BLaER1 treated with 17β-estradiol and CSF1 and Interleukin-3, amounts not matched to agents 10 nM and 100 nM (cell line): ENCODE measurements at regions not wholly inside any gene's neighbourhood (a gene's known extent, or its start where the extent isn't known, plus 50 kb on each side); places are given as distances from the start of the nearest gene placed in this dataset.

ENCODE experiments used
- H3K27ac ChIP-seq, 11 experiments: shearing (Covaris generic); formaldehyde crosslinking; 2 replicates each; pipeline ENCODE4 v1.8.1; 2022
- H3K27me3 ChIP-seq, 11 experiments: shearing (Covaris generic); formaldehyde crosslinking; 2 replicates each; pipeline ENCODE4 v1.8.1; 2022
- H3K36me3 ChIP-seq, 11 experiments: shearing (Covaris generic); formaldehyde crosslinking; 2 replicates each; pipeline ENCODE4 v1.8.1; 2022
- H3K4me1 ChIP-seq, 10 experiments: shearing (Covaris generic); formaldehyde crosslinking; 2 replicates each; pipeline ENCODE4 v1.8.1; 2022
- H3K4me2 ChIP-seq, 11 experiments: shearing (Covaris generic); formaldehyde crosslinking; 2 replicates each; pipeline ENCODE4 v1.8.1; 2022
- H3K4me3 ChIP-seq, 10 experiments: shearing (Covaris generic); formaldehyde crosslinking; 2 replicates each; pipeline ENCODE4 v1.8.1; 2022
- H3K9ac ChIP-seq, 11 experiments: shearing (Covaris generic); formaldehyde crosslinking; 2 replicates each; pipeline ENCODE4 v1.8.1; 2022
- H3K9me3 ChIP-seq, 11 experiments: shearing (Covaris generic); formaldehyde crosslinking; replicated peaks in 1 of 11; 2 replicates each; pipeline ENCODE4 v1.8.1; 2022
- H4K20me1 ChIP-seq, 11 experiments: shearing (Covaris generic); formaldehyde crosslinking; 2 replicates each; pipeline ENCODE4 v1.8.1; 2022
- Cebpa-rat ChIP-seq, 11 experiments: shearing (Covaris generic); IDR thresholded peaks; 2 replicates each; pipeline ENCODE4 v1.8.1; 2022

GRCh38 chr10:128879030-128879429 lies 588.0 kb upstream of the MGMT start:
- Histone ChIP-seq H3K9me3 (no peaks in the 10 kb centered on the region), H3K27ac (no peak overlapping the region), H3K36me3 (no peaks in the 10 kb centered on the region), H3K4me2 (no peak overlapping the region), H3K4me3 (no peak overlapping the region), H4K20me1 (no peaks in the 10 kb centered on the region), H3K9ac (no peak overlapping the region), H3K27me3 (no peaks in the 10 kb centered on the region), H3K4me1 (peaks cover 0 to 24% (median 3%) of the 10 kb centered on the region in 10 experiments; a peak in 8 of 20 replicates)
- TF ChIP-seq Cebpa-rat (IDR thresholded peaks at IDR 0.05), result no peak

GRCh38 chr10:128879441-128880140 lies 587.5 kb upstream of the MGMT start:
- H3K9ac ChIP-seq, result no peak overlapping the region
- no peak for TF ChIP-seq Cebpa-rat (IDR thresholded peaks at IDR 0.05)
- H3K36me3 ChIP-seq, result no peaks in the 10 kb centered on the region
- no peaks in the 10 kb centered on the region for H3K9me3 ChIP-seq
- no peak overlapping the region for H3K4me2 ChIP-seq
- no peaks in the 10 kb centered on the region for H4K20me1 ChIP-seq
- peaks cover 0 to 22% (median 3%) of the 10 kb centered on the region in 10 experiments; a peak in 8 of 20 replicates for H3K4me1 ChIP-seq
- no peak overlapping the region for H3K4me3 ChIP-seq
- no peaks in the 10 kb centered on the region for H3K27me3 ChIP-seq
- no peak overlapping the region for H3K27ac ChIP-seq

- Histone ChIP-seq H3K36me3 (no peaks in the 10 kb centered on the region), H3K9me3 (no peaks in the 10 kb centered on the region)
- TF ChIP-seq Cebpa-rat (IDR thresholded peaks at IDR 0.05), result no peak
Measured at GRCh38 chr10:128880159-128880725, 586.8 kb upstream of the MGMT start.

GRCh38 chr10:128881086-128881485 lies 586.0 kb upstream of the MGMT start:
- Histone ChIP-seq H3K9ac (no peak overlapping the region), H3K27ac (no peak overlapping the region), H3K4me3 (no peak overlapping the region), H4K20me1 (no peaks in the 10 kb centered on the region), H3K36me3 (no peaks in the 10 kb centered on the region), H3K27me3 (no peaks in the 10 kb centered on the region), H3K4me1 (peaks cover 0 to 8% (median 0%) of the 10 kb centered on the region in 10 experiments; a peak in 6 of 20 replicates), H3K4me2 (no peak overlapping the region), H3K9me3 (no peaks in the 10 kb centered on the region)
- TF ChIP-seq Cebpa-rat (IDR thresholded peaks at IDR 0.05), result no peak

More at GRCh38 chr10:128880159-128880725, 586.8 kb upstream of the MGMT start:
- Histone ChIP-seq H3K4me1 (peaks cover 0 to 16% (median 3%) of the 10 kb centered on the region in 10 experiments; a peak in 8 of 20 replicates), H4K20me1 (no peaks in the 10 kb centered on the region), H3K9ac (no peak overlapping the region), H3K27ac (no peak overlapping the region), H3K27me3 (no peaks in the 10 kb centered on the region), H3K4me2 (no peak overlapping the region), H3K4me3 (no peak overlapping the region)

- peaks cover 0 to 8% (median 0%) of the 10 kb centered on the region in 11 experiments; a peak in 6 of 22 replicates for H3K9me3 ChIP-seq
- no peaks in the 10 kb centered on the region for H4K20me1 ChIP-seq
- no peak overlapping the region for H3K4me2 ChIP-seq
- H3K4me3 ChIP-seq, result no peak overlapping the region
- no peak for TF ChIP-seq Cebpa-rat (IDR thresholded peaks at IDR 0.05)
- H3K27me3 ChIP-seq, result no peaks in the 10 kb centered on the region
- no peak overlapping the region for H3K27ac ChIP-seq
- H3K9ac ChIP-seq, result no peak overlapping the region
- no peaks in the 10 kb centered on the region for H3K4me1 ChIP-seq
- H3K36me3 ChIP-seq, result no peaks in the 10 kb centered on the region
Measured at GRCh38 chr10:128883231-128884032, 583.6 kb upstream of the MGMT start.

GRCh38 chr10:128884033-128884425 lies 583.0 kb upstream of the MGMT start:
- H4K20me1 ChIP-seq, result no peaks in the 10 kb centered on the region
- H3K4me3 ChIP-seq, result no peak overlapping the region
- H3K27me3 ChIP-seq, result no peaks in the 10 kb centered on the region
- TF ChIP-seq Cebpa-rat (IDR thresholded peaks at IDR 0.05), result no peak
- no peaks in the 10 kb centered on the region for H3K36me3 ChIP-seq
- no peaks in the 10 kb centered on the region for H3K4me1 ChIP-seq
- H3K9me3 ChIP-seq, result peaks cover 0 to 14% (median 0%) of the 10 kb centered on the region in 11 experiments; a peak in 6 of 22 replicates
- no peak overlapping the region for H3K9ac ChIP-seq
- H3K4me2 ChIP-seq, result no peak overlapping the region
- H3K27ac ChIP-seq, result no peak overlapping the region

GRCh38 chr10:128884496-128885072 lies 582.5 kb upstream of the MGMT start:
- H3K36me3 ChIP-seq, result no peaks in the 10 kb centered on the region
- no peak overlapping the region for H3K27ac ChIP-seq
- H3K9ac ChIP-seq, result no peak overlapping the region
- H3K27me3 ChIP-seq, result no peaks in the 10 kb centered on the region
- no peaks in the 10 kb centered on the region for H4K20me1 ChIP-seq
- H3K9me3 ChIP-seq, result peaks cover 0 to 19% (median 0%) of the 10 kb centered on the region in 11 experiments; a peak in 6 of 22 replicates
- TF ChIP-seq Cebpa-rat (IDR thresholded peaks at IDR 0.05), result no peak
- no peak overlapping the region for H3K4me3 ChIP-seq
- no peaks in the 10 kb centered on the region for H3K4me1 ChIP-seq
- H3K4me2 ChIP-seq, result no peak overlapping the region

- Histone ChIP-seq H3K4me2 (no peak overlapping the region), H3K4me1 (no peaks in the 10 kb centered on the region), H4K20me1 (no peaks in the 10 kb centered on the region), H3K9ac (no peak overlapping the region), H3K36me3 (no peaks in the 10 kb centered on the region), H3K4me3 (no peak overlapping the region), H3K9me3 (peaks cover 0 to 27% (median 0%) of the 10 kb centered on the region in 11 experiments; a peak in 6 of 22 replicates), H3K27ac (no peak overlapping the region), H3K27me3 (no peaks in the 10 kb centered on the region)
- TF ChIP-seq Cebpa-rat (IDR thresholded peaks at IDR 0.05), result no peak
Measured at GRCh38 chr10:128885573-128886555, 581.2 kb upstream of the MGMT start.
